Globus pallidus (tissue), 1 donor: ENCODE measurements at regions not wholly inside any gene's neighbourhood (a gene's known extent, or its start where the extent isn't known, plus 50 kb on each side); places are given as distances from the start of the nearest gene placed in this dataset.

Experiments
- DNase-seq: peaks from one replicate; pipeline ENCODE4 v3.0.0-alpha.2; 2015; ENCODE audit warnings: low spot score

DNA sequence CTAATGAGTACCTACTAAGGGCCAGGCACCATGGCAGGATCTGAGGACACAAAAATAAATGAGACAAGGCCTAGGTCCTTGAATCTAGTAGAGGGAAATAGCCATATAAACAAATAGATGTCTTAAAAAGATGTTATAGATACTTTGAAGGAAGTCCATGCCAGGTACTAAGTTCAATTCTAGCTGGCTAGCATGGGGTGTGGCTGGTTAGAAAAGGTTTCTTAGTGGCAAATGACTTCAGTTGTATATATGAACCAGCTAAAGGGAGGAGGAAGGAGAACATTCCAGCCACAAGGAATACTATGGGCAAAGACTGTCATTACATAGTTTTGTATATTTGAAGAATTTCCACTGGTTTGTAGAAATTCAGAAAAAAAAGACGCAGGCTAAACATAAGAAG is 133.6 kb upstream of the BMP4 start:
- no peak for DNase-seq

DNA sequence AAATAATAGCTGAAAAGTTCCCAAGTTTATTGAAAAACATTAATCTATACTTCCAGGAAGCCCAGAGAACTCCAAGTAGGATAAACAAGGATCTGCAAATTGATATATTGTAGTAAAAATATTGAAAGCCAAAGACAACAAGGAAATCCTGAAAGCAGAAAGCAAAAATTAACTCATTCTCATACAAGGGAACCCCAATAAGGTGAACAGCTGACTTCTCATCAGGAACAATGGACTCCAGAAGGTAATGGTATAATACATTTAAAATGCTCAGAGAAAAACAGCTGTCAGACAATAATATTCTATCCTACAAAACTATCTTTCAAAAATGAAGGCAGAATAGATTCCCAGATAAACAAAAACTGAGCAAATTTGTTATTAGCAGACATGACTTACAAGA is 138.1 kb upstream of the BMP4 start:
- DNase-seq = no peak

- no peak for DNase-seq
Observed at GRCh38 chr14:54098536-54098935, 141.9 kb upstream of the BMP4 start.

GRCh38 chr14:54102051-54102456 is 145.4 kb upstream of the BMP4 start:
- no peak for DNase-seq

- no peak for DNase-seq
Observed at GRCh38 chr14:54102530-54102929, 145.9 kb upstream of the BMP4 start.

DNA sequence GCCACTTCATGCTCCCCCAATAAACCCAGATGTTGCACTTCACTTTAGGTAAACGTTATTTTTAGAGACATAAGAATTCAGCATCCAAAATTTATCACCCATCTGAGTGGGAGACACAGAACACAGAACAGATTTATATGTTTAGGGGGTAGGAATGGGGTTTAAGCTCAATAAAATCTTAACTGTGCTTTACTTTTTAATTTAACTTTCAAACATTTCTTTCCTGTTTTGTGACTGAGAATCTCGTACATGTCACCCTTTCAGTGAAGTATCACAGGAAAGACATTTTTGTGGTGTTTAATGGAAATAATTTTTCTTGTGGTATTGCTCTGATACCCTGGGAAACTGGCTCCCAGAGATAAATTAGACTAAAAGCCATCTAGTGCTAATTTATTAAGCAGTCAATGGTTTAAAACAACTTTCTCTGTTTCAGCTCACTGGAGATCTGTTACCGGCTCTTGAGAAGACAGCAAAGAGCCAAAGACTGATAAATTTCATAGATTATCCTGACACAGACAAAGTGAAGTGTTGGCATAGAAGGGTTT is 148.0 kb upstream of the BMP4 start:
- DNase-seq = no peak

DNA sequence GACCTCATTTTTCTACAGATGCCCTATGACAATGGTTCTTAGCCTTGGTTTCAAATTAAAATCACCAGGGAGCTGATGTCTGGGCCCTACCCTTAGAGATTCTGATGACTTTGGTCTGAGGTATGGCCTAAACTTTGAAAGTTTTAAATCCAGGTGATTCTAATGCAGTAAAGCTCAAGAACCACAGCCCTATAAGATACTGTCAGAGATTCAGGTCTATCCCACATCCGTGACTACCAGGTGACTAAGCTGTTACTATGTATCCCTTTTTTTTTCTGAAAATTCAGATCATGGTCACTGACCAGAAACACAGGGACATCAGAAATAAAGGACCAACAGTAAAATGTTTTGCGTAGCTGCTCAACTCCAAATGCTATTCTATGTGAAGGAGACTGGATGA is 148.8 kb upstream of the BMP4 start:
- no peak for DNase-seq

DNA sequence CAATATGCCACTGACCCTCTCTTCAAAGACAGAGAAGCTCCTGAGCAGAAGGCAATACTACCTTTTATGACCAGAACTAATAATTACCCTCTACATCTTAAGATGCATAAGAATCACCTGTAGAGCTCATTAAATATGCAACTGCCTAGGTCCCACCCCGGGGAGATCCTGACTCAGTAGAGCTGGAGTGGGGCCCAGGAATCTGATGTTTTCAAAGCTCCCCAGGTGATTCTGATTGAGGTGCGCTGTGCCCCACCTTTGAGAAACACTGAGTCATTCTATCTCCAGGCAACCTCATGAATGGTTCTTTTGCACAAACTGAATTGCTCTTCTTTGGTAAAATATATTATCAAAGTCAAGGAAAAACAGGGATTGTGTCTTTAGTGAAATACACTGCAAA is 149.3 kb upstream of the BMP4 start:
- DNase-seq = no peak

DNA sequence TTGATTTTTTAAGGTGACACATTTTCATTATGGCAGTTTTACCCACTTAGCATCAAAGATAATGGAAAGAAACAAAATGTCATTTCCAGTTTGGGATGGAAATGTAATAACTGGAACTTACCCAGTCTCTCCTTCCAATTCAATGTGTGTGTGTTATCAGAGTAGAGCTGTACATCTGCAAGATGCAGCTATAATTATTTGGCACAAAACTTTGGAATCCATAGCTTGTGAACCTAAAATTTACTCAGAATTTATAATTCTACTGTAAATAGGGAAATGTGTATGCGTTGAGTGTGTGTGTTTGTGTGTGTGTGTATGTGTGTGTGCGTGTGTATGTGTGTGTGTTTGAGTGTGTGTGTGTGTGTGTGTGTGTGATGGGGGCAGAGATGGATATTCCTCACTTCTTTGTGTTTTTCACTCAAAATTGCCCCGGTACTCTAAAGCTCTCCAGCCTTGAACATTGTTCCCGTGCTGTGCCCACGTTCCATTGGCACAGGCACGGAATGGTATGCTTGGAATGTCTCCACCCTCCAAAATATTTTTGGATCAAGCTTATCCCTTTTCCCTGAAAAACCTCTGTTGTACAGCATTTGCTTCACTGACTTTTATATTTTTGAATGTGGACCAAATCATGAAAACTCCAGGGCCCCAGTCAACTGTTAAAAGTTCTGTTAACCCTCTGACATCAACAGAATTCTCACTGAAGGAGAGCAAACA is 150.2 kb upstream of the BMP4 start:
- DNase-seq = no peak

GRCh38 chr14:54108481-54109471 is 152.2 kb upstream of the BMP4 start:
- DNase-seq = no peak

DNA sequence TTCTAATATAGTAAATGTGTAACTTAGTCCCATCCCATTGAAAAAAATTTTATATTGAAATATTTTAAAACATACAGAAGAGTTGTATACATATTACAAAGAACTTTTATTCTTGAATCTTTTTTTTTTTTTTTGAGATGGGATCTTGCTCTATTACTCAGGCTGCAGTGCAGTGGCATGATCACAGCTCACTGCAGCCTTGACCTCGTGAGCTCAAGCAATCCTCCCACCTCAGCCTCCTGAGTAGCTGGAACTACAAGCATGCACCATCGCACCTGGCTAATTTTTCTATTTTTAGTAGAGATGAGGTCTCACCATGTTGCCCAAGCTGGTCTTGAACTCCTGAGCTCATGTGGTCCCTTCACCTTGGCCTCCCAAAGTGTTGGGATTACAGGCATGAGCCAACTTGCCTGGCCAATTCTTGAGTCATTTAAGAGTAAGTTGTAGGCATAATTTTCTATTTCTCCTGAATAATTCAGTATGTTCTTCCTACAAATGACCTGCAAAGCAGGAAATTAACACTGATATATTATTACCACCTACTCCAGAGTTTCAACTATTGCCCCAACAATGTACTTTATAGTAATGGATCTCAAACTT is 153.0 kb upstream of the BMP4 start:
- DNase-seq = no peak

DNA sequence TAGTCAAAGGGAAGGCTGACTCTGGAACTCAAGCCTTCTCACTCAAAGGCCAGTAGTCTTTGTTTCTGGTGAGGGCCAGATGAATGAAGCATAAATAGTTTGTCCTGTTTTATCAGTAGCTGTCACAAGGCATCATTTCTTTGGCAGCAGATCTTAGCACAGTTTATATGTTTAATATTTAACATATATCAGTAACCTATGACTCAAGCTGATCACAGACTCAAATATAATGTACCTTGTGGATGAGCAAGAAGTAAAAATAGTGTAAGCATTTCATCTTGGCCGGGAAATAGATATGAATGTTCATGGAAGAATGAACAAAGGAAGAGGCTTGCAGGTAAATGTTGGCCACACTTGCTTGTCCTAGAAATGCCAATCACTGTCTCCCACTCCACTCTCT is 158.3 kb upstream of the BMP4 start:
- DNase-seq = no peak

DNA sequence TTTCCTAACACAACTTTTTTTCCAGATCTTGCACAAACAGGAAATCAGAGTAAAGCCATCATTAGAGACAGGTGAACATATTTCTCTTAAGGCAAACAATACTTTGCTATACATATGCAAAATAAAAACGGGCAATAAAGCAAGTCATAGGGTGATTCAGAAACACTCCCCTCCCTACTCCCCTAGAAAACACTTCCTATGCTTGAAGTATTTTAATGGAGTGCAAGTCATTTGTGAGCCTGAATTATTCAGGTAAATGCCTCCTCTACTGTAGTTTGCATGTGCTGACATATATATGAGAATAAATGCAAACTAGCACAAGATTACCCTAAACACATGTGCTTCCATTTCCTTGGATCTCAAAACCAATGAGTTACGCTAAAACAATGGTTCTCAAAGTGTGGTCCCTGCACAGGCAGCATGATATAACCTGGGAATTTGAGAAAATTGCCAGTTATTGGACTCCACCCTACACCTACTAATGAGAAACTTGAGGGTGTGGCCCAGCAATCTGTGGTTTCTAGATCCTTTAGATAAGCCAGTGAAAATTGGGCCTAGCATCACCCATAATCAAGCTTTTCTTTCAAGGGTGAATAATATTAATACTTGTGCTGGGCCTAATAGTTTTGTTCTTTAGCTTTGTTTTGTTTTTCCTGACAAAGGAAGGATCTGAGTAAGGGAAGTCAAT is 159.7 kb upstream of the BMP4 start:
- no peak for DNase-seq

DNA sequence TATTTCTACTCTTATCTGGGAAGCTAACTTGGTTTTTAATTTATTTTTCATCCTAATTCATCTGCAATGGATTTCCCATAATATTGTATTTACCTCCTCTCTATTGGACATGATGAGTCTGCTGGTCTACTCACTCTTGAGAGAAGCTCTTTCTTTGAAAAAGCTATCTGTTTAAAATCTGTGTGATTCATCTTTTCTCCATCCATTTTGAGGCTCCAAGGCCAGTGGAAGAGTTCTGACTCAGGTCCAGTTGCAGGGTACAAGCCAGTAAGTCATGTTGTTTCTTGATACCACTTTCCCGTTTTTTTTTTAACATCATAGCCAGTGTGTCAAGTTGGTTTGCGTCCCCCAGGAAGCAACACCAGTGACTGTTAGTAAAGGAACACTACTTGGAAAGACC is 160.3 kb upstream of the BMP4 start:
- DNase-seq = no peak

- DNase-seq = peak; percentile 68
Observed at GRCh38 chr14:54117396-54117795, 160.8 kb upstream of the BMP4 start.

- DNase-seq = no peak
Observed at GRCh38 chr14:54117924-54118323, 161.3 kb upstream of the BMP4 start.

DNA sequence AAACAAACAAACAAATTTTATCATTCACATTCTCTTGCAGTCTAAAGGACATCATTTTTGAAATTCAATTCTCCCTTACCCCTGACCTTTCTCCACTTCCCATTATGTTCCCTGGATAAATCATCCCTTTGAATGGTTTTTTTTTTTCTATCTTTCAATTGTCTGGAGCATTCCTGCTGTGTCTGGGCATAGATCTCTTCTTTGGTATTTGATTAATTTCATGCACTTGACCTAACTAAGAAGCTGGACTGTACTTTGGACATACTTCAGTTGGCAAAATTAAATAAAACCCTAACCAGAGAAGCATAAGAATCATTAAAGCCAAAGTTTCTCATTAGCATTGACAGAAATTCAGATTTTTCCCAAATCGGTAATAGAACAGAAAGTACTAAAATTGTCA is 163.6 kb upstream of the BMP4 start:
- DNase-seq = no peak

GRCh38 chr14:54121466-54122027 is 164.9 kb upstream of the BMP4 start:
- DNase-seq = no peak

DNA sequence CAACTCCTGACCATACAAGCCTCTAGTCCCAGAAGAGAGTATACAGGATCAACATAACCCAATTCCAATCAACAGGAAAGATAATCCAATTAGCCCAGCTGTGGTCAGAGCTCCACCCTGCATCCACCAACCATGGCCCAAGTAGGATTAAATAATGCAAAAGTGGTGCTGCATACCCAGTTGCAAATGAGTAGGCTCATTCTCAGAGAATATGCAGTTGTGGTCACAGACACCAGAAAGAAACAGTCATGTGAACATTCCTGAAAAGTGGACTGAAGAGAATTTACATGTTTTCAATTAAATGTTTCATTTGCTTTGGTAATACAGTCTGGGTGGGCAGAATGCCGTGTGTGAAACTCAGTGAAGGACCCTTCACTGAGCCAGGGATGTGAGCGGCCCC is 167.2 kb upstream of the BMP4 start:
- no peak for DNase-seq

DNA sequence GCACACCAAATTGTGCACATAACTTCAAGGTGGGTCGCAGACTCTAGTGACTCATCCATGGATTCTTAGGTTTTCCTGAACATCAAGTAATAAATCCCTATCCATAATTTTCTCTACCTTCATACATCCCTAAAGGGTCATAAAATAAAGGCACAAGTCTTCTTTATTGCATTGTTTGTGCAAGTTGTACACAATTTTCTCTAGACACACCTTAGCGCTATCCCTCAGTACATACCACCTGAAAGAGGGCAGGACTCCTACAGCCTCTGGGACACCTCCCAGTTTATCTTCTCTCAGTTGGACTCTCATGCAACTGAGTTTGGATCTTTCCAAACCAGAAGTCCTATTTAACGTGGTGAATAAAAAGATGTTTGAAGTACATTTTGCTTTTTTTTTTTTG is 168.5 kb upstream of the BMP4 start:
- no peak for DNase-seq

- no peak for DNase-seq
Observed at GRCh38 chr14:54126947-54127346, 170.3 kb upstream of the BMP4 start.

DNA sequence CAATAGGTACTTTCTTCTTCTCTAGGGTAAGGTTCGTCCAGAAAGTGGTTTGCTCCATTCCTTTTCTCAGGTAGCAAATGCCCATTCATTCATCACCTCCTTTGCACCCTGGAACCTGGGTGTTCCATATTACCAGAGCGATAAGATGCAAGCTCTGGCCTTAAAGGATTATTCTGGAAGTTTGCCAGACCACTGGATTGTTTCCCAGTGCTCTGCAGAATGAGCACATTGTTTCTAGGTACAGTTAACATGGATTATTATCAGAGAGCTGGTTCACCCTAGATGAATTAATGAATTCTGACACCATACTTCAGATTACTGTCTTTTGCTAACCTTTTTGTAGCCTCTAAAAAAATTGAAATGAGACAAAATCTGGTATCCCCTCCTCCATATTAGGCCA is 170.9 kb upstream of the BMP4 start:
- no peak for DNase-seq
